ENCODE measurements at regions not wholly inside any gene's neighbourhood (a gene's known extent, or its start where the extent isn't known, plus 50 kb on each side); places are given as distances from the start of the nearest gene placed in this dataset.

GRCh38 chr13:78030341-78030896, 111.8 kb upstream of the EDNRB start:
- H2AFZ ChIP-seq = no peak overlapping the region
- H3K36me3 ChIP-seq (ENCODE audit: low read depth) = no peaks in the 10 kb centered on the region
- no peak overlapping the region for H3K27ac ChIP-seq
- no peaks in the 10 kb centered on the region for H3F3A ChIP-seq (ENCODE audit: insufficient read depth)
- no peaks in the 10 kb centered on the region for H3K9me3 ChIP-seq (ENCODE audit: low read depth)
- no peak for DNase-seq
- H3K79me2 ChIP-seq (ENCODE audit: insufficient read depth) = no peaks in the 10 kb centered on the region
- no peak overlapping the region for H3K4me3 ChIP-seq
- no peak for TF ChIP-seq EZH2 (IDR thresholded peaks at IDR 0.05; ENCODE audit: insufficient read depth, poor library complexity, severe bottlenecking)
- TF ChIP-seq EZH2phosphoT487 (IDR thresholded peaks at IDR 0.05; ENCODE audit: insufficient read depth, low read depth) = no peak
- no peaks in the 10 kb centered on the region for H3K27me3 ChIP-seq (replicated peaks; ENCODE audit: insufficient read depth)
- in situ Hi-C loops (cut with MboI) = no loop called here
- no peak overlapping the region for H3K4me2 ChIP-seq (ENCODE audit: unreplicated experiment)
- 13 to 22% methylated on average over 2 of the region's 2 CpGs for WGBS, 2 experiments (ENCODE audit: low coverage in 1 of 2, low lambda C conversion rate in 2 of 2, missing lambda C conversion rate in 2 of 2)
- H3K9me2 ChIP-seq (ENCODE audit: insufficient read depth) = no peaks in the 10 kb centered on the region
- H4K20me1 ChIP-seq (ENCODE audit: insufficient read depth) = no peaks in the 10 kb centered on the region
- no peaks in the 10 kb centered on the region for H3K4me1 ChIP-seq (ENCODE audit: insufficient read depth)
- H3K9ac ChIP-seq = no peak overlapping the region

- H3K4me2 ChIP-seq (ENCODE audit: unreplicated experiment) = no peak overlapping the region
- H3K4me3 ChIP-seq = no peak overlapping the region
- no peak for DNase-seq
- in situ Hi-C loops (cut with MboI) = no loop called here
- no peak overlapping the region for H3K9ac ChIP-seq
- no peak overlapping the region for H2AFZ ChIP-seq
- H3F3A ChIP-seq (ENCODE audit: insufficient read depth) = no peaks in the 10 kb centered on the region
- H3K36me3 ChIP-seq (ENCODE audit: low read depth) = no peaks in the 10 kb centered on the region
- TF ChIP-seq EZH2 (IDR thresholded peaks at IDR 0.05; ENCODE audit: insufficient read depth, poor library complexity, severe bottlenecking) = no peak
- no peak for TF ChIP-seq EZH2phosphoT487 (IDR thresholded peaks at IDR 0.05; ENCODE audit: insufficient read depth, low read depth)
- no peaks in the 10 kb centered on the region for H3K9me2 ChIP-seq (ENCODE audit: insufficient read depth)
- H3K79me2 ChIP-seq (ENCODE audit: insufficient read depth) = no peaks in the 10 kb centered on the region
- H3K9me3 ChIP-seq (ENCODE audit: low read depth) = no peaks in the 10 kb centered on the region
- no peak overlapping the region for H3K27ac ChIP-seq
- H3K27me3 ChIP-seq (replicated peaks; ENCODE audit: insufficient read depth) = no peaks in the 10 kb centered on the region
- no peaks in the 10 kb centered on the region for H4K20me1 ChIP-seq (ENCODE audit: insufficient read depth)
- H3K4me1 ChIP-seq (ENCODE audit: insufficient read depth) = no peaks in the 10 kb centered on the region
- WGBS, 2 experiments (ENCODE audit: low coverage in 1 of 2, low lambda C conversion rate in 2 of 2, missing lambda C conversion rate in 2 of 2) = 72 to 77% methylated on average over 6 of the region's 6 CpGs
Measured at GRCh38 chr13:78029901-78030300, 111.3 kb upstream of the EDNRB start.

GRCh38 chr13:78028960-78029359, 110.3 kb upstream of the EDNRB start:
- in situ Hi-C loops (cut with MboI) = no loop called here
- TF ChIP-seq EZH2phosphoT487 (IDR thresholded peaks at IDR 0.05; ENCODE audit: insufficient read depth, low read depth) (no peak), EZH2 (IDR thresholded peaks at IDR 0.05; ENCODE audit: insufficient read depth, poor library complexity, severe bottlenecking) (no peak)

GRCh38 chr13:78024996-78025395, 106.4 kb upstream of the EDNRB start:
- in situ Hi-C loops (cut with MboI) = no loop called here
- Histone ChIP-seq H3K79me2 (ENCODE audit: insufficient read depth) (no peaks in the 10 kb centered on the region), H3F3A (ENCODE audit: insufficient read depth) (no peaks in the 10 kb centered on the region), H3K4me2 (ENCODE audit: unreplicated experiment) (no peak overlapping the region), H2AFZ (no peak overlapping the region), H3K4me1 (ENCODE audit: insufficient read depth) (peaks cover 9% of the 10 kb centered on the region; the same call in 1 of the 2 replicates), H3K4me3 (no peak overlapping the region), H4K20me1 (ENCODE audit: insufficient read depth) (no peaks in the 10 kb centered on the region), H3K27ac (no peak overlapping the region), H3K27me3 (replicated peaks; ENCODE audit: insufficient read depth) (no peaks in the 10 kb centered on the region), H3K9ac (no peak overlapping the region), H3K9me2 (ENCODE audit: insufficient read depth) (no peaks in the 10 kb centered on the region), H3K36me3 (ENCODE audit: low read depth) (no peaks in the 10 kb centered on the region), H3K9me3 (ENCODE audit: low read depth) (no peaks in the 10 kb centered on the region)
- no peak for DNase-seq
- TF ChIP-seq EZH2phosphoT487 (IDR thresholded peaks at IDR 0.05; ENCODE audit: insufficient read depth, low read depth) = no peak
- TF ChIP-seq EZH2 (IDR thresholded peaks at IDR 0.05; ENCODE audit: insufficient read depth, poor library complexity, severe bottlenecking) = no peak

More at GRCh38 chr13:78028960-78029359, 110.3 kb upstream of the EDNRB start:
- no peaks in the 10 kb centered on the region for H3K79me2 ChIP-seq (ENCODE audit: insufficient read depth)
- H3K4me1 ChIP-seq (ENCODE audit: insufficient read depth) = no peaks in the 10 kb centered on the region
- 80 to 100% methylated on average over 1 of the region's 1 CpG for WGBS, 2 experiments (ENCODE audit: low coverage in 1 of 2, low lambda C conversion rate in 2 of 2, missing lambda C conversion rate in 2 of 2)
- no peak overlapping the region for H3K9ac ChIP-seq
- H3K4me2 ChIP-seq (ENCODE audit: unreplicated experiment) = no peak overlapping the region
- no peak overlapping the region for H3K27ac ChIP-seq
- H3K27me3 ChIP-seq (replicated peaks; ENCODE audit: insufficient read depth) = no peaks in the 10 kb centered on the region
- H3K9me2 ChIP-seq (ENCODE audit: insufficient read depth) = no peaks in the 10 kb centered on the region
- H2AFZ ChIP-seq = no peak overlapping the region
- H4K20me1 ChIP-seq (ENCODE audit: insufficient read depth) = no peaks in the 10 kb centered on the region
- DNase-seq = no peak
- H3K4me3 ChIP-seq = no peak overlapping the region
- H3F3A ChIP-seq (ENCODE audit: insufficient read depth) = no peaks in the 10 kb centered on the region
- H3K9me3 ChIP-seq (ENCODE audit: low read depth) = no peaks in the 10 kb centered on the region
- H3K36me3 ChIP-seq (ENCODE audit: low read depth) = no peaks in the 10 kb centered on the region

All from GM23248 (cell line).